ENCODE measurements at regions not wholly inside any gene's neighbourhood (a gene's known extent, or its start where the extent isn't known, plus 50 kb on each side); places are given as distances from the start of the nearest gene placed in this dataset.
A peak's percentile ranks its signal among the peaks of the same experiment; 100 is the strongest.

DNA sequence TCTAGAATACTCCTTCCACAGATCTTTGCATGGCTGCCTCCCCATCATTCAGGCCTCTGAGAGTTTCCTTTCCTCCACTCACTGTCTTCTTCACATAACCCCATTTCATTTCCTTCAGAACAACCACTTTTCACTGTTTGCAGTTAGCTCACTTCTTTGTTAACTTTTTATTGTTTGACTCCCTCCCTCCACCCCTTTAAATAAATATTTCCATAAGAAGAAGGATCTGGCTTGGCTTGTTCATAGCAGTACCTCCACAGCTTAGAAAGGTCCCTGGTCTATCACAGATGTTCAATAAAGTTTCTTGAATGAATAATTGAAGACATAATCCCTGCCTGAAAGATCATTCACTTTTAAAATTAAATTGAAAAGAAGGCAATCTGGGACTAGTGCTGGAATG is 661.6 kb downstream of the ACTL7B start:
- no peak for TF ChIP-seq Cebpa-rat (IDR thresholded peaks at IDR 0.05)
- Histone ChIP-seq H3K27ac (no peak overlapping the region), H3K4me2 (no peak overlapping the region)

DNA sequence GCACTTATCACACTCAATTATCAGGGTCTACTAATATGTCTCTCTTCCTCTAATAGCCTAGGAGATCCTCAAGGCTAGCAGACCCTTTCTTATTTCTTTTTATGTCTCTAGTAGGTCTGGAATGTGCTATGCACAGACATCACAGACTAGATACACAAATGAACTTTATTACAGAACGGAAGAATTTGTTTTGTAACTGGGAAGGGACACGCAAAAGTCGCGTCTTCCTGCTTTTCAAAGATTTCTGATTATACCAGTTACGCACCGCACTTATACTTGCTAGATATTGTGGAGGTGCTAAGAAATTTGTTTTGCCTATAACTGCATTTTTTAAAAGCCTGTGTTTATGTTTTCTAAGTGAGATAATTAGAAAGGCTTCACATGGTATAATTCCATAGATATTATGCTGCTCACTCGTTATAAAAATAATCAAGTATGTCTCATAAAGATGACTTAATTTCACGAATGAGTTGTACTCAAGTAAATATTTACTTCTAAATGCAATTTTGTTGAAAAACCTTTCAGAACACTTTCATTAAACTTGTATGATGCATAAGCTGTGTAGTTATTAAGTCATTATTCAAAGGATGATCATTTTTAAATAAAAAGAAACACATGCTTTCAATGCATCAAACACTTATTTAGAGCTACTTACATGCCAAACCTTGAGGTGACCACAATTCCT is 662.6 kb downstream of the ACTL7B start:
- peaks cover 0 to 7% (median 0%) of the 10 kb centered on the region in 10 experiments; a peak in 1 of 20 replicates for H3K4me1 ChIP-seq
- H3K27me3 ChIP-seq, result no peaks in the 10 kb centered on the region
- H3K4me2 ChIP-seq, result no peak overlapping the region
- H3K4me3 ChIP-seq, result no peak overlapping the region
- H4K20me1 ChIP-seq, result no peaks in the 10 kb centered on the region
- H3K36me3 ChIP-seq, result no peaks in the 10 kb centered on the region
- H3K27ac ChIP-seq, result no peak overlapping the region
- H3K9me3 ChIP-seq (replicated peaks in 1 of 11), result no peaks in the 10 kb centered on the region; a peak in 1 of 22 replicates
- TF ChIP-seq Cebpa-rat (IDR thresholded peaks at IDR 0.05), result no peak
- H3K9ac ChIP-seq, result no peak overlapping the region

More for the DNA sequence above, 661.6 kb downstream of the ACTL7B start:
- no peaks in the 10 kb centered on the region for H4K20me1 ChIP-seq
- H3K27me3 ChIP-seq, result no peaks in the 10 kb centered on the region
- H3K9ac ChIP-seq, result no peak overlapping the region
- peaks cover 0 to 7% (median 0%) of the 10 kb centered on the region in 10 experiments; a peak in 1 of 20 replicates for H3K4me1 ChIP-seq
- peaks cover 0 to 7% (median 4%) of the 10 kb centered on the region in 11 experiments; a peak in 12 of 22 replicates for H3K9me3 ChIP-seq (replicated peaks in 1 of 11)
- no peak overlapping the region for H3K4me3 ChIP-seq
- H3K36me3 ChIP-seq, result no peaks in the 10 kb centered on the region

GRCh38 chr9:108191065-108191464 is 664.7 kb downstream of the ACTL7B start:
- Histone ChIP-seq H3K4me2 (peak overlapping the region in 1 of 11 experiments; percentile 14; a peak in 1 of 22 replicates), H4K20me1 (no peaks in the 10 kb centered on the region), H3K27me3 (no peaks in the 10 kb centered on the region), H3K36me3 (no peaks in the 10 kb centered on the region), H3K9ac (no peak overlapping the region), H3K9me3 (replicated peaks in 1 of 11) (no peaks in the 10 kb centered on the region), H3K4me1 (peaks cover 0 to 7% (median 0%) of the 10 kb centered on the region in 10 experiments; a peak in 1 of 20 replicates), H3K27ac (no peak overlapping the region), H3K4me3 (no peak overlapping the region)
- TF ChIP-seq Cebpa-rat (IDR thresholded peaks at IDR 0.05), result no peak

- Histone ChIP-seq H4K20me1 (no peaks in the 10 kb centered on the region), H3K4me2 (no peak overlapping the region), H3K4me1 (peaks cover 0 to 20% (median 5%) of the 10 kb centered on the region in 10 experiments; a peak in 10 of 20 replicates), H3K27me3 (no peaks in the 10 kb centered on the region), H3K36me3 (no peaks in the 10 kb centered on the region), H3K9ac (no peak overlapping the region), H3K27ac (no peak overlapping the region), H3K9me3 (replicated peaks in 1 of 11) (no peaks in the 10 kb centered on the region), H3K4me3 (no peak overlapping the region)
- no peak for TF ChIP-seq Cebpa-rat (IDR thresholded peaks at IDR 0.05)
These were observed 666.8 kb downstream of the ACTL7B start for GRCh38 chr9:108188976-108189375.

DNA sequence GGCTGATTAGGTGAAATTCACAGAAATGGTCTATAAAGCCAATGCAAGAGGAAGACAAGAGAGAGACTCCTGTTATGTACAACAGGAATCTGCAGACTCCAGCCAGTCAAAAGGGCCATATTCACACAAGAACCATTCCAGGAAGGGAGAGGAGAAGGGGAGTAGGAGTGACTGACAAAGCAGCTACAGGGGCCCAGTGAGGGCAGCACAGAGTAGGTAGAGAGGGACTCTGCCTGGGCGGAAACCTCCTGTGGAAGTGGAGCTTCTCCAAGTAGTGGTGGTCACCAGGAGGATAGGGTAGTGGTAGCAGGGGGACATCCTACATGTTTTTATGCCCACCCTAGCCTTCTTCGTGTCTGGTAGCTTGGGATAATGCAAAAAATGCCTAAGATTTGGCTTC is 667.3 kb downstream of the ACTL7B start:
- no peak overlapping the region for H3K27ac ChIP-seq
- H3K4me1 ChIP-seq, result peaks cover 0 to 21% (median 5%) of the 10 kb centered on the region in 10 experiments; a peak in 10 of 20 replicates
- TF ChIP-seq Cebpa-rat (IDR thresholded peaks at IDR 0.05), result no peak
- H3K4me2 ChIP-seq, result no peak overlapping the region
- H3K4me3 ChIP-seq, result no peak overlapping the region
- H4K20me1 ChIP-seq, result no peaks in the 10 kb centered on the region
- no peak overlapping the region for H3K9ac ChIP-seq
- no peaks in the 10 kb centered on the region for H3K27me3 ChIP-seq
- no peaks in the 10 kb centered on the region for H3K36me3 ChIP-seq
- no peaks in the 10 kb centered on the region for H3K9me3 ChIP-seq (replicated peaks in 1 of 11)

GRCh38 chr9:108186642-108187395 is 669.0 kb downstream of the ACTL7B start:
- H3K27me3 ChIP-seq, result no peaks in the 10 kb centered on the region
- H3K9ac ChIP-seq, result no peak overlapping the region
- H3K9me3 ChIP-seq (replicated peaks in 1 of 11), result no peaks in the 10 kb centered on the region
- no peak overlapping the region for H3K4me2 ChIP-seq
- peaks cover 0 to 34% (median 7%) of the 10 kb centered on the region in 10 experiments; a peak in 10 of 20 replicates for H3K4me1 ChIP-seq
- no peak for TF ChIP-seq Cebpa-rat (IDR thresholded peaks at IDR 0.05)
- H3K36me3 ChIP-seq, result no peaks in the 10 kb centered on the region
- H4K20me1 ChIP-seq, result no peaks in the 10 kb centered on the region
- H3K27ac ChIP-seq, result no peak overlapping the region
- no peak overlapping the region for H3K4me3 ChIP-seq

- Histone ChIP-seq H3K4me1 (peaks cover 0 to 30% (median 7%) of the 10 kb centered on the region in 10 experiments; a peak in 10 of 20 replicates), H3K4me2 (no peak overlapping the region), H3K27ac (no peak overlapping the region), H4K20me1 (no peaks in the 10 kb centered on the region), H3K9ac (no peak overlapping the region), H3K36me3 (no peaks in the 10 kb centered on the region), H3K4me3 (no peak overlapping the region), H3K27me3 (no peaks in the 10 kb centered on the region), H3K9me3 (replicated peaks in 1 of 11) (no peaks in the 10 kb centered on the region)
- TF ChIP-seq Cebpa-rat (IDR thresholded peaks at IDR 0.05), result no peak
These were observed 670.2 kb downstream of the ACTL7B start for GRCh38 chr9:108185613-108186012.

DNA sequence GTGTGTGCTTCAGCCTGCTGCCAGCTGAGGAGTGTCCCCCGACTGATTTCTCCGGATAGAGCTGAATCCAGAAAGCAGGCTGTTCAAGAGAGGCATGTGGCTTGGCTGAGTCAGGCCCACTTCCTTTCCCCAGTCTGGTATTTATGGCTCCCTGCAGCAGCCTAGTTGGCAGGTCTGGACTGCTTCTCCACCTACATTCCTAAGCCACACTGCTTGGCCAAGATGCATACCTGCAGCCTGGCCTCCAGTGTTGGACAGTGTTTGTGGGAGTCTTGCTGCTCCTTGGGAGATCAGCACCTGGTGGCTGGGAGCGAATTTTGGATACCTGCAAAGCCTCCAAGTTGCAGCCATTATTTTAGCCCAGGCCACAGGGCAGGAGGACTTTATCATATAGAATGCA is 670.8 kb downstream of the ACTL7B start:
- Histone ChIP-seq H3K4me2 (peak overlapping the region in 5 of 11 experiments; percentile 24 to 54 (median 44); a peak in 8 of 22 replicates), H4K20me1 (no peaks in the 10 kb centered on the region), H3K27me3 (no peaks in the 10 kb centered on the region), H3K27ac (no peak overlapping the region), H3K9me3 (replicated peaks in 1 of 11) (no peaks in the 10 kb centered on the region), H3K4me3 (no peak overlapping the region), H3K4me1 (peaks cover 0 to 30% (median 7%) of the 10 kb centered on the region in 10 experiments; a peak in 10 of 20 replicates), H3K36me3 (no peaks in the 10 kb centered on the region), H3K9ac (no peak overlapping the region)
- no peak for TF ChIP-seq Cebpa-rat (IDR thresholded peaks at IDR 0.05)

GRCh38 chr9:108184009-108184408 is 671.8 kb downstream of the ACTL7B start:
- no peaks in the 10 kb centered on the region for H4K20me1 ChIP-seq
- H3K4me2 ChIP-seq, result peak overlapping the region in 1 of 11 experiments; percentile 54; a peak in 1 of 22 replicates
- H3K27me3 ChIP-seq, result no peaks in the 10 kb centered on the region
- no peak overlapping the region for H3K9ac ChIP-seq
- no peaks in the 10 kb centered on the region for H3K36me3 ChIP-seq
- H3K27ac ChIP-seq, result no peak overlapping the region
- no peak overlapping the region for H3K4me3 ChIP-seq
- TF ChIP-seq Cebpa-rat (IDR thresholded peaks at IDR 0.05), result no peak
- H3K9me3 ChIP-seq (replicated peaks in 1 of 11), result no peaks in the 10 kb centered on the region
- peaks cover 0 to 30% (median 5%) of the 10 kb centered on the region in 10 experiments; a peak in 9 of 20 replicates for H3K4me1 ChIP-seq

Data from BLaER1 treated with 17β-estradiol and CSF1 and Interleukin-3, amounts not matched to agents 10 nM and 100 nM (cell line).